Stimulated activated CD8-positive, alpha-beta memory T cell treated with anti-CD3 and anti-CD28 coated beads, Interleukin-7, amount 100 ng/mL, for 24 hours (primary cell): ENCODE measurements at regions not wholly inside any gene's neighbourhood (a gene's known extent, or its start where the extent isn't known, plus 50 kb on each side); places are given as distances from the start of the nearest gene placed in this dataset.

Source experiments
- DNase-seq: peaks from one replicate; pipeline ENCODE4 v3.0.0-alpha.2; 2020; ENCODE audit warnings: low read depth

GRCh38 chr21:16180614-16181013, 450.8 kb downstream of the USP25 start:
- no peak for DNase-seq

- DNase-seq: no peak
Measured at GRCh38 chr21:16181018-16181417, 451.2 kb downstream of the USP25 start.

DNA sequence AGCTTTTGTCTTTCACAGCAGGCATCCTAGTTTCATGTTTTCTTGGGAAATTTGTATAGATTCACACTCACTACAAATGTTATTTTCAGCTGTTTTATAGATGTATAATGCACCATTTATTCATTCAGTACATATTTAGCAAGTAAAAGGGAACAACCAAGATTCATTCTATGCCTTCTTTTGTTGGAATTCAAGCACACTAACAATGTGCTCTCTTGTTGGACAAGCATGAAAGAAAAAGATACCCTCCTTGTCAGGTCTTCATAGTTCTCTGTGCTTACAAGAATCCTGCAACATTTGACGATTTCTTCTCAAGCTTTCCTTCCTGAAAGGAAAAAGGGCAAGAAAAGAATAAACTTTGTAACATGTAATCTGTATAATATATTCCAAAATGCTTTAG, 456.0 kb downstream of the USP25 start:
- DNase-seq: no peak

DNA sequence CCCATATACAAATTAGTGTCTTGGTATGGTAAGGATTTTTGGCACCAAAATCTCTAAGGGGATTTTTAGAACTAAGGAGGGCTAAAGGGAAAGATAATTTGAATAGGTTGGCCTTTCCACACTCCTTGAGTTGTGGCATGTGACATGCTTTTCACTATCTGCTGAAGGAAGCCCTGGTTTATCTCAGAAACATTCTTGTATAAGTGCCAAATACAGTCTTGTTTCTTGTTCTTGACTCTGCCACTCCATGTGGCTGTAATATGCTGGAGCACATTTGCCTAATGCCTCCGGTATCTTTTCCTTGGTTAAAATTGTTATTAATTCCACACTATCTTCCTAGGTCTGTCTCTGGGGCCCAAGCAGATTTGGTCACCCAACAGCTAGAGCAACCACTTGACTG, 457.0 kb downstream of the USP25 start:
- no peak for DNase-seq

- no peak for DNase-seq
Measured at GRCh38 chr21:16187603-16188301, 458.0 kb downstream of the USP25 start.

GRCh38 chr21:16192902-16193301, 463.1 kb downstream of the USP25 start:
- no peak for DNase-seq

GRCh38 chr21:16193496-16194094, 463.8 kb downstream of the USP25 start:
- DNase-seq: no peak

- DNase-seq: no peak
Measured at GRCh38 chr21:16194095-16194787, 464.5 kb downstream of the USP25 start.

DNA sequence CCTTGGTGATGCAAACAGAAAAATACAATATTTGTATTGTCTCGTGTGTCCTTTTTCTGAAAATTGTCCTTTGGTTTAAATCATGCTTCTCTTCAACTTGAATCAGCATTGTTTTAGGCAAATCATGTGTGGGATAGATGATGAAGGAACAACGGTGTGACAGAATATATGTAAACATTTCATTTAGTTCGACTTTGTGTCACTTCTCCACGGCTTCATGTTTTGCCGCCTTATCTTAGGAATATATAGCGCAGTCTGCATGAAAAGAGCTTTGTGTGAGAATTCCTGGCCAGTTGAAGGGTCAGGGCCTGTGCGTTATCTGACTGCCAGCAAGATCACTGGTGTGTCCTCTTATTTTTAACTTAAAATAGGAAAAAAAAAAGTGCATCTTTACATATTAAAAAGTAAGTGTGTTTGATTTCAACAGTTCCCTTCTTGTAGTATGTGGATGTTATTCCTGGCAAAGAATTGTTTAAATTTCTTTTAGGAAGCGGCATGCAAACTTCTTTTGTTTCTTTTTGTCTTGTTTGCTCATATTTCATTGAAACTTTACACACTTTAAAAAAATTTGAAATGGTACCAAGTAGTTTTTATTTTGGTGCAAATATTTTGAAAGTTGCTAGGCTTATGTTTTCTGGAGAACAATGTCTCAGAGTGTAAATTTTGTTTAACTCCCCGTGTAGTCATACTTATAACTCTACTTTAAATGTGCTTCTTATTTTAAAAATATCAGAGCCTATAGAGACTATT, 465.2 kb downstream of the USP25 start:
- no peak for DNase-seq

GRCh38 chr21:16195538-16195910, 465.7 kb downstream of the USP25 start:
- DNase-seq: no peak

DNA sequence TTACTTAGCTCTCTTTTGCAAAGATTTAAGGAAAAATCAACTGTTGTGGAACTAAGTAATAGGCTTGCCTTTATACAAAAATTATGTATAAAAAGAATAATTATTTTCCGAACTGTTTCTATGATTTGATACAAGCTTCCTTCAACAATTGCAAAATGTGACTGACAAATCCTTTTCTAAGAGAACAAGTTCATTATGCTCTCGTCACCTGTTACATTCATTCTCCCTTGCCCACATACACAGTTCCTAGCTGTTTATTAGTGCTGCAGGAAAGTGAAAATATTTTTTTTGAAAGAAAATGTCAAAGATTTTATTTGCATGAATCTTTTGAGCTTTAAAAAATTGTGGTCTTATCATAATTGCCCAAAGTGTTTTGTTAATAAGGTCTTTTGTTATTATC, 466.2 kb downstream of the USP25 start:
- no peak for DNase-seq

GRCh38 chr21:16198546-16198945, 468.8 kb downstream of the USP25 start:
- DNase-seq: no peak

DNA sequence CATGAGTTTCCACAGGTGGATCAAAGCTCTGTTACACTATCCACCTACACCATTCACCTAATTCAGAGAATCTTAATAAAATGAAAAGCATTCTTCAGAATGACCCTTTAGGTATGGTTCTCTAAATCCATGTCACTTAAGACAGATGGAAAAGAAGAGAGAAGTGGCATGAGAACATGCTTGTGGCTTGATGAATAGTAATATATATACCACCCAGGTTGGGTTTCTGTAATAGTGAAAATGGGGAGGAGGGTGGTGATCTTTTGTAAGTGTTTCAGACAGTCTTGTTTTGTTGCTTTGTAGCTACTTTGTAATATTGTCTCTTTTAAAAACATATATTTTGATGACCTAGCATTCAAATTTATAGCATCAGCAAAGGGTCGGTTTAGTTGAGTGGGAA, 469.8 kb downstream of the USP25 start:
- DNase-seq: no peak

GRCh38 chr21:16201718-16202117, 471.9 kb downstream of the USP25 start:
- no peak for DNase-seq

DNA sequence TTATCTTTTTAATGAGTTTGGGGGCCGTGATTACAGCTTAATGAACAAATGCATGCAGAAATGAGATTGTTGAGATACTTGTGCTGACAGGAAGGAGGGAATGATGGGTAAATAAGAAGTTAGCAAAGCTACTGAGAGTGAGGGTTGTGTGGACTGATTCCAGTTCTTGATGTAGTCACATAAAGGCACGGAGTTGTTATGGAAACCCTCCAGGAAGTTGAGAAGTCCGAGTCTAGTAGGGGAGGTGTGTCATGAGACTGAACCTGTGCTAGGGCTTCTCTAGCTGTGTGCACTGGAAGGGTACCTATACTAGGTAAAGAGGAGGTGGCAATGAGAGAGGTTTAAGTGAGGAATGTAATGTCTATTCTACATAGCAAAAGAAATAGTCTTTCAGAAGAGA, 475.7 kb downstream of the USP25 start:
- DNase-seq: no peak

DNA sequence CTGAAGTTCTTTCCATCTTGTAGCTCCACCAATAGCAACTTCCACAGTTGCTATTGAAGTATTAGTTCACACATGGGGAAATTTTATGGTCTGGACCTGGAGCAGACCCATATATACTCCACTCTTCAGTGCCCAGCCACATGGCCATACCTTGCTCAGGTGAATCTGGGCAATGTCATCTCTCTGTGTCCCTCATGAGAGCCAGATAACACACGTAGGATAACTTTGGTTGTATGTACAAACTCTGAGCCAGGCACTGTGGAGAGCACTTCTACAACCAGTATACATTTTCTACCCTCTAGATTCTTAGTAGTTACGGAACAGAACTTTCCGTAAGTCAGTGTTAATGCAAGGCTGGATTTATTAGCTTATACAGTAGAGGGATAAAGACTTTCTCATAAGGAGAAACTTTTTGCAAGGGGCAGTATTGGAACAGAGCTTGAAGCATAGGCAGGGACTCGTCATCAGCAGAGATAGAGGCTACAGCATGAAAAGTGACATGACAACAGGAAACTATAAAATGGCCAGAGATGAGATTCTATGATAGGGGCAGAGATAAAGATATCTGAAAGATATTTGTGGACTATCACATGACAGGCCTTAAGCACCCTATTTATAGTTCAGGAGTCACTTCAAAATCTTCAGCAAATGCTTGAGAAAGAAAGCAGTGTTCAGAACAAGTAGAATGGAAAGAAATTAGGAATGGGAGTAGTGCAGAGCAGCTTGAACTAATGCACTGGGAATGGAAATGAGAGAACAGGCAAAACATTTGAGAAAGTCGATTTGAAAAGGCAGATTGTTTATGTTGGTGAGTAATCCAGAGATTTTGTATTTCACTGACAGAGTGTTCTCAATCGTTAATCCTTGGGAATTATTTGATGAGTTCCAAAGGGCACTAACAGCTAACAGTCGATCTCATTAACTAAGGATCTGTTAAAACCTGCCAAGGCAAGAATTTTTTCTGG, 481.8 kb downstream of the USP25 start:
- DNase-seq: no peak

DNA sequence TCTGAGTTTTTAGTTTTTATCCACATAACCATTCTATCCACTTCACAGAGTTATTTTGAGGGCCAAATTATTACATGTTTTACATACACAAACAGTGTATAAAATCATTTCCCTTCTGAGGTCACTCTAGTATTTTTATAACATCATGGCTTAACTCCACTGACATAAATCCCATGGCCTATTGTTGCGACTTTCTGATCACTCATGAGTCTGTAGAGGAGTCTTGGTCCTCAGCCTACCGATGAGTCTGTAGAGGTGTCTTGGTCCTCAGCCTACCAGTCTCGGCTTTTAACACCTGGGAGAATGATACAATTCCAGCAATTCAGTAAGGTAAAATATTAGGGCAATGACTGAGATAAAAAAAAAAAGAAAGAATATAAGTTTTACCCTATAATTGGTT, 483.7 kb downstream of the USP25 start:
- DNase-seq: no peak

DNA sequence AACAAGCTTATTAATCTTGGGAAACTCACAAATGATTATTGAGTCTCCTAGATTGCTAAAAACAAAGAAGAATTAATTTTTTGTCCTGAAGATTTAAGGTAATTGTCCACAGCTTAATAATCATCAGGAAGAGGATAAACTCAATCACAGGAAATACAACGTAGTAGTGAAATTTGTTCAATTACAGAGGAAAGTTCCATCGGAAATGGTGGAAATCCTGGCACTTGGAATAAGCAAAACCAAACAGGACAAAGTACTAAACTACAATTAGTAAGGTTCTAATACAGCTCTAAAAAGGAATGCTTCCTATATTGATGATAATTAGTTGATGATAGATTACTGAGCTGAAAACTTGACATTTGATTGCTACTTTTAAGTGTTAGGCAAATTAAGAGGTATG, 485.4 kb downstream of the USP25 start:
- no peak for DNase-seq

DNA sequence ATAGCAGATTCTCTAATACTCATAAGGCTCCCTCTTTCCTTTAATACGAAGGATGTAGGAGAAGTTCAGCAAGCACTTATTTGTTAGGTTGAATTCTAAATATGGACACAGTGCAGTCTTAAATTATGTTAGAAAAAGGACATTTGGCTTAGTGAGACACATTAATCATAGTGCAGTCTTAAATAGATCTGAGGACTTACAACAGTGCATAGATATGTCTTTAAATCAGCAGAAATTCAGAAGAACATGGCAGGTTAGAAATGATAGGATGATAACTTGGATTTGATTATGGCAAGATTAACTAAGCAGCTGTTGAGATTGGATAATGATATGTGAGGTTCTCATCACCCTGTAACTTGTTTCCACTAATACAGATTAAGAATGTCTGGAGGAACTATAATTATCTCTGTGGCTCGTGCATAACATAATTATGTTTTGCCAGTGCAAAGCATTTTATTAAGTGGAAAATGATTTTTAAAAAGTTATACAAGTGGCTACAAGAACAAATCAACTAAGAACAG, 485.9 kb downstream of the USP25 start:
- DNase-seq: no peak

DNA sequence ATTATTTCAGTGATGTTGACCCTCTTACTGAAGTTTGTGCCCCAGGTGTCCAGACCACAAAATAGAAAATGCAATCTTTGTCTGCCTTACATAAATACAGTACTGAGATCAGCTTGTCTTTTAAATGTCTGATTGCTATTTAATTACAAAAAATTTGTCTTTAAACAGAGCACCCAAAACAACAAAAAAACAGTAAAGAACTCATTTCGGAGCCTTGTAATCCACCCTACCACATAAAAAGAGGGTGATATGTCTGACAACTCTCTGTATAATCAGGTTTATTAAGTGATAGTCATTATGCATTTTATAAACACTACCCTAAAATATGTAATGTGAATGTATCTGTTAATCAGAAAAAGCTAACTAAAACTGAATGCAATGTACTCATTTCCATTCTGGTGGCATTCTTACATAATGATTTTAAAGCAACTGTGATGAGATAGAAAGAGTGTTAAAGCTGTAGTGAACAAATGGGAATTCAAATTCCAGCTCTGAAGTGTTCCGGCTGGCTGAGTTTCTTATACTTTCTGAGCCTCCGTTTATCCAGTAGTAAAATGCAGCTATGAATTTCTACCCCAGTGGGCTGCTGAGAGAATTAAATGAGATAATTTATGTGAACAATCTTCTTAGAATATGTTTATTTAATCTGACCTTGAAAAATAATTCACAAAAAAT, 486.6 kb downstream of the USP25 start:
- no peak for DNase-seq
